GM18499 (cell line): ENCODE measurements at regions not wholly inside any gene's neighbourhood (a gene's known extent, or its start where the extent isn't known, plus 50 kb on each side); places are given as distances from the start of the nearest gene placed in this dataset.
"Not testable (repeated sequence)": the region's sequence is repeated elsewhere in the genome, so short reads cannot be mapped to it uniquely, and the experiment has no call there.

Source experiments
- ATAC-seq: cut with Tn5 transposase; IDR thresholded peaks from one replicate; pipeline ENCODE4 v1.9.1; 2021; ENCODE audit warnings: moderate number of reproducible peaks; ENCODE audit not compliant: insufficient read depth, unreplicated experiment

DNA sequence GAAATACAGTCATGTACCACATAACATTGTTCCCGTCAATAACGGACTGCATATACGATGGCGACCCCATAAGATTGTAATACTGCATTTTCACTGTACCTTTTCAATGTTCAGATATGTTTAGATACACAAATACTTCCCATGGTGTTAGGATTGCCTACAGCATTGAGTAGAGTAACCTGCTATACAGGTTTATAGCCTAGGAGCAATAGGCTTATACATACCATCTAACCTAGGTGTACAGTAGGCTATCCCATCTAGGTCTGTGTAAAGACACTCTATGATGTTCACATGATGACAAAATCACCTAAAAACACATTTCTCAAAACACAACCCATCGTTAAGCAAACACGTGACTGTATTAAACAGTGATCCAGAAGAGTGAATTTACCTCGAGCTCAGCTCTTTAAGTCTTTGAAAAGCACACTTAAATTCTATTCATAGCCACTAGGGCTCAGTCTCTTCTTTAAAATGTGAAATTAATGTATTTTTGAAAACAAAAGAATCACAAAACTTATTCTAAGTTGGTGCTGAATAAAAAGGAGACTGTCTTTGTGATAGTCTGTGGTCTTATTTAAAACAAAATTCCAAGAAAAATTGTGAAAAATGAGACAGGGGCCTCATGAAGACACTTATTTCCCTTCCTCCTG, 239.1 kb upstream of the ARID2 start:
- ATAC-seq, result no peak

DNA sequence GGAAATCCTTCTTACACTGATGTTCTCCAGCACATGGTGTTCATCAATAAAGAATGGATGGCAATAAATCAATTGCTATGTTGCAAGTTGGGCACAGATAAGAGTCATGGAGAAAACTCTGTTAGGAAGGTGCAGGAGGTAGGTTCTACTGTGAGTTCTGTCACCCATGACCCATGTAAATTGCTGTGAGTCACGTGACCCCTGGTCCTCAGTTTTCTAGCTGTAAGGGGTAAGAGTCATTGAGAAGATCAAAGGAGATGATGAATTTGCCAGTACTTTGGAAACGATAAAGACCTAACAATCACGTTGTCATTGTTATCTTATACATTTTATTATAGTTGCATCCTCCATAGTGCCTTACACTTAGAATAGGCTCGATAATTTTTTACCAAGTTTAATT, 235.2 kb upstream of the ARID2 start:
- ATAC-seq, result no peak

DNA sequence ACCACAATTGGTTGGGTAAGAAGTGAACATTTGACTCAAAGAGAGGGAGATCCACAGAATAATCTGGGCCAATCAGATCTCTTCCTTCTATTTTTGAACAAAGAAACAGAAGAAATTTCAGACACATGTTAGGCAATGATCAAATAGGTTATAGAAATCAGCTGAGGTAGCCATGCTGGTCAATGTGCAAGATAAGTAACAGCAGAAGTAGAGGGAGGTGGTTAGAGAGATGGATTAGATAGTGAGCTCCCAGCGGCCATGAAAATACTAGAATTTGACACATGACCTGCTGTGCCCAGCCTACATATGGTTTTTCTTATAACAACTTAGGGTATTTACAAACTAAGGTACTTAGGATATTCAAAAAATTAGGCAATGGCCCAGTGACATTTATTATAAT, 230.9 kb upstream of the ARID2 start:
- ATAC-seq, result no peak

DNA sequence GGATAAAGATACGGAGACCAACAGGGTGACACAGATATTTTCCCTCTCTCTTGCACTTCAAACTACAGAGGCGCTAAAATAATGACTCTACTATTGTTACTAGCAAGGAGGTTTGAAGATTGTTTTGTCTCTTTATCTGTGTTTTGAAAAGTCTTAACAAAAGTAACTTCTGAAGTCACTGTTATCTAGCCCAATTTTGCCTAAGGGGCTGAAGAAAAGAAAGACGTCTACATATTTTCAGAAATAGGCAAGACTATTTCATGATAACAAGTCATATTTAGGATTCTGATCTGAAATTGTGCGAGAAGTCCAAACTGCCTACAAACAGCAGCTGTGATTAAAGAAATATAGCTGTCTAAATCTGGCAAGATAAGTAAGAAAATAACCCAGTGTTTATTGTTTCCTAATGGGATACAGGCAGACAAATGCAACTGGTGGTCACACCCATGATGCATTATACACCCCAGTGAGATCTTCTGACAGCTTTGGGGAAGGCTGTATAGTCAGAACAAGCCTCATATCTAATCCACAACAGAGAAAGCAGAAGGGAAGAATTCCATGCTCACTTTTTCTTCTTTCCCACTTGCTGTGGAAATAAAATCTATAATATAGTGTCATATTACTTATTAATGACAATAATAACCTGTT, 226.9 kb upstream of the ARID2 start:
- ATAC-seq, result no peak

DNA sequence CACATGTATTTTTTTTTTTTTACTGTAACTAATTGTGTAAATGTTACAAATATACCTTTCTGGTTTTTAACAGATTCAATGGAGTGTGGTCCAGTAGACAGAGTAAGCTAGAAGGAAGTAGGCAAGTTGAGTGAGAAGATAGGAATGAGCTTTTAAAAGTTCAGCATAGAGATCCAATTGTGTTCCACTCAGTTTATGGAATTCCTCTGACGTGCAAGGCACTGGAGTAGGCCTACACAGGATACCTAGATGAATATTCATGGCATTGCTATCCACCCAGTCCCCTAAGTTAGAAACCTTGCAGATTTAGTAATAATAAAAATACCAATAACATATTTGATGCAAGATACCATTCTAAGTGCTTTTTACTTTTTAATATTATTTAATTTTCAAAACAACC, 225.6 kb upstream of the ARID2 start:
- no peak for ATAC-seq

DNA sequence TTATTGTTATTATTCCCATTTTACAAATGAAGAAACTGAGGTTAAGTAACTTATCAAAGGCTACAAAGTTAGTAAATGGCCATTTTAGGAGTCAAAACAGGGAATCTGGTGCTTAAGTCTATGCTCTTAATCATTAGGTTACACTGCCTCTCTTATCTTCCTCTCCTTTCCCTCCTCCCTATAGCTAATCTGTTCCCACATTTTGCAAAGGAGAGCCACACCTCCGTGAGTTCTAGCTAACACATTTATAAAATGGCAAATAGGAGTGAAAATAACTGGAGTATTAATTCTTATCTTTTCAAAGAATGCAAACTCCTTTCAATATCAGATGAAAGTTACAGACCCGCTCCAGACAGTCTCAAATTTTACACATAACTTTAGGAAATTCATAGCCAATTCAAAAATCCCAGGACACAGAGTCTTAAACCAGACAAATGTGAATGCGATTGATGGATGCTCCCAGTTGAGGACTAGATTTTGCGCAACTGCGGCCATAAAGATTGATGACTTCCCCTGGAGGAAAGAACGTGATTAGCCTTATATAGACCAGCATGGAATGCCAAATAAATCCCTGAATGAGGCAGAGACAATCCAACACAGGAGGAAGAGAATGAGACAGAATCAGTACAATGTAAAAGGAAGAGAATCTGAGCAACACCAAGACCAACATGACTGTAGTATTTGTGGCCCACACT, 225.0 kb upstream of the ARID2 start:
- no peak for ATAC-seq

DNA sequence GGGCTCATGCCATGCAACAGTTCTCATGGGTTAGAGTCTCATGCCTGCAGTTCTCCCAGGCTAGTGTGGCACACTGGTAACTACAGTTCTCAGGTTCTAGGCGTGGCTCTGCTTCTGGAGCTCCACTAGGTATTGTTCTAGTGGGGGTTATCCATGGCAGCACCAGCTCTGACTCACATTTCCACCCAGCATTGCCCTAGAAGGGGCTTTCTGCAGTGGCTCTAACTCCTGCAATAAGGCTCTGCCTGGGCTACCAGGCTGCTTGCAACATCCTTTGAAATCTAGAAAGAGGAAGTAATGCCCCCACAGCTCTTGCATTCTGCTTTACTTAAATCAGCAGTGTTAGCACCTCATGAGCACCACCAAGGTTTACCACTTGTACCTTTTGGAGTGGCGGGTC, 220.3 kb upstream of the ARID2 start:
- ATAC-seq, result peak; percentile 79

DNA sequence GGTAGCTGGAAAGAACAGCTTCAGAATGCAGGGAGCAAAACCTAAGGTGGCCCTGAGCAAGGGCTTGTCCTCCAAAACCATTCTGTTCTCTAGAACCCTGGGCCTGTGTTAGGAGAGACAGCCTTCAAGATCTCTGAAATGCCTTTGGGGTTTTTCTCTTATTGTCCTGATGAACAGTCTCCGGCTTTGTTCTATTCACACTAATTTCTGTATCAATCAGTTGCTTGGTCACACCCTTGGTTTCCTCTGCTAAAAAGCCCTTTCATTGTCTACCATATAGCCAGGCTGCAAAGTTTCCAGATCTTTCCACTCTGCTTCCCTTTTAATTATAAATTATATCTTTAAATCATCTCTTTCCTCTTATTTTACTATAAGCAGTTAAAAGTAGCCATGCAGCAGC, 219.9 kb upstream of the ARID2 start:
- no peak for ATAC-seq

DNA sequence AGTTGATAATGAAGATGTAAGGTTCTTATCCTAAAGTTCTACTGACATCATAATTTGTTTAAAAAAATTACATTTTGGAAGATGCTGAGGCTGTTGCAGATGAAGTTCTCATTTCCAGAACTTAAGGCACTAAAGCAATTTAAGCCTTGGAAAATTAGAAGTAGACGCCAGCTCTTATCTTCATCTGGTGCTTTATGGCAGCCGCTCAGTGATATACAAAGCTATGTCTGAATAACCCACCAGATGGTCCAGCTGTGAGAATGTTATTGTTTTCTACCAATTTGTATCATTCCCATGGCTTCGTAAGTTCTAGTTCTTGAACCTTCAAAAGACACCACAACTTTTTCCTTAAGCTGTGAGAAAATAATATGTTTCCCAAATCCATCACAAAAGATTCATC, 212.1 kb upstream of the ARID2 start:
- no peak for ATAC-seq

DNA sequence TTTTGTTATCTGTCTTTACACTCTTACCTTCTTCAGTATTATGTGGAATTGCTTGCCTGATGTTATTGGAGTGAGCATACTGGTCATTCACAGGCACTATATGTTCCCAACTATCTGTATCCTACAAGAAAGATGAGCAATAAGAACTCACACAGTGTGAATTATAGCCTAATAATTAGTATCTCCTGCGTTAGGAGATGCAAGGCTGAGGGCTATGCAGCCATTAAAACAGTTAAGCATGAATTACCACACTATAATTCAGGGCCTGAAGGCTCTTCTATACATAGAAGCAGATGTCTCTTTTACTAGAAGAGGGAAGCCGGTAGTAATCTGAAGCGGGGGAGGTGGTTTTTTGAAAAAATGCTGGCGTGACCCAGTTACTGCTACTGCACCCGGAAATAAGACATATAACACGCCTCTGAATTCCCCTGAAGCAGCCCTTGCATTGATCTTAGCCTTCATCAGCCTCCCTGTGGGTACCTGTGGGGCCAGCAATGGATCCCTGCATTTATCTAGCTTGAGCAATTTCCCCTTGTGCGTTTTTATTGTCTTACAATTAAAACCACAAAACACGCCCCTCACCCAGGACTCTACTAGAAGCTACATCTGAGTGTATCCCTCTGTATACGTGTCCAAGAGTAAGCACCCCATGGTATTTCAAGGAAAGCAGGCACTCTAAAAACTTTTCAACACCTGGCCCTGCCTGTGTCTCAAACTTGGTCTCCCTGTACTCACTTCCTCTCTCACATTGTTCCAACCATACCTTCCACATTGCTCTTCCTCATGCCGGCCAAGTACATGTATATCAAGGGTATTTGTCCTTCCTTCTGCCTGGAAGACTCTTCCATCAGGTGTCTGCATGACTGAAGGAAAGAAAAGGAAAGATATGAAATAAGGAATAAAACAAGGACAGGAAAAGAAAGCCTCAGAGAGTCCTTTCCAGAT, 210.9 kb upstream of the ARID2 start:
- ATAC-seq, result no peak

DNA sequence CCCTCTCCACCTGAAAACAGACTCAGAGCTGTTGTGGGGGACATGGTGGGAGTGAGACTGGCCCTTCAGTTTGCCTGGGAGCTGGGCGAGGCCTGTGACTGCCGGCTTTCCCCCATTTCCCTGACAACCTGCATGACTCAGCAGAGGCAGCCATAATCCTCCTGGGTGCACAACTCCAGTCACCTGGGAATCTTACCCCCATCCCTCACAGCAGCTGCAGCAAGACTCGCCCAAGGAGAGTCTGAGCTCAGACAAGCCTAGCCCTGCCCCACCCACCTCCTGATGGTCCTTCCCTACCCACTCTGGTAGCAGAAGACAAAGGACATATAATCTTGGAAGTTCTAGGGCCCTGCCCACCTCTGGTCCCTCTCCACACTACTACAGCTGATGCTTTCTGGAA, 207.3 kb upstream of the ARID2 start:
- ATAC-seq, result no peak

DNA sequence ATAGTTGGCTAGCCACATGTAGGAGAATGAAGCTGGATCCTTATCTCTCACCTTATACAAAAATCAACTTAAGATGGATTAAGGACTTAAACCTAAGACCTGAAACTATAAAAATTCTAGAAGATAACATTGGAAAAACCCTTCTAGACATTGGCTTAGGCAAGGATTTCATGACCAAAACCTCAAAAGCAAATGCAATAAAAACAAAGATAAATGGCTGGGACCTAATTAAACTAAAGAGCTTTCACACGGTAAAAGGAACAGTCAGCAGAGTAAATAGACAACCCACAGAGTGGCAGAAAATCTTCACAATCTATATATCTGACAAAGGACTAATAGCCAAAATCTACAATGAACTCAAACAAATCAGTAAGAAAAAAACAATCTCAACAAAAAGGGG, 202.7 kb upstream of the ARID2 start:
- not testable (repeated sequence) for ATAC-seq

DNA sequence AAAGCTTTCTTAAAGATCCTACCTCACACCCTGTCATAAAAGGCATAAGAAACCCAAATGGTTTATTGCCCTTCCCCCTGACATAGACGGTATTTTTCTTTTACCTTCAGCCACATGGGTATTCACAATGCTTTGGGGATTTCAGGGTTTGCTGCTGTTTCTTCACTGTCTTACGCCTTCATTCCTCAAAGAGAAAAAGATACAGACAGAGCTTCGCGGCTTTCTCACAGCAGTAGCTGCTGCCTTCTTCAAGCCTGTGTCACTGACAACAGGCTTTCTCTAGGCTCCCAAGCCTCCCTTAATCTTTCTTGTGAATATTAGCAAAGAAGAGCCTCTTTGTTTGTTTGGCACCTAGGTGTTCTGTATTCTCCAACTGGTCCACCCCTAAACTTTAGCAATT, 197.4 kb upstream of the ARID2 start:
- ATAC-seq, result no peak

DNA sequence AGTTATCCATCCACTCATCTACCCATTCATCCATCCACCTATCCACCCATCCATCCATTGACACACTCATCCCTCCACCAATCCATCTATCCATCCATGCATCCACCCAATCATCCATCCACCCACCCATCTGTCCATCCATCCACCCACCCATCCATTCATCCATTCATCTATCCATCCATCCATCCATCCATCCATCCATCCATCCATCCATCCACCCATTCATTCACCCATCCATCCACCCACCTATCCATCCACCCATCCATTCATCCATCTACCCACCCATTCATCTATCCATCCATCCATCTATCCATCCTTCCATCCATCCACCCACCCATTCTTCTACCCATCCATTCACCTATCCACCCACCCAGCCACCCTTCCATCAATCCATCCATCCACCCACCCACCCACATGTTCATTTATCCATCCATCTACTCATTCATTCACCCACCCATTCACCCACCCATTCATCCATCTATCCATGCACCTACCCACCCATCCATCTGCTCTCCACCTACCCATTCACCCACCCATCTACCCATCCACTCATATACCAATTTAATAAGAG, 193.8 kb upstream of the ARID2 start:
- no peak for ATAC-seq

DNA sequence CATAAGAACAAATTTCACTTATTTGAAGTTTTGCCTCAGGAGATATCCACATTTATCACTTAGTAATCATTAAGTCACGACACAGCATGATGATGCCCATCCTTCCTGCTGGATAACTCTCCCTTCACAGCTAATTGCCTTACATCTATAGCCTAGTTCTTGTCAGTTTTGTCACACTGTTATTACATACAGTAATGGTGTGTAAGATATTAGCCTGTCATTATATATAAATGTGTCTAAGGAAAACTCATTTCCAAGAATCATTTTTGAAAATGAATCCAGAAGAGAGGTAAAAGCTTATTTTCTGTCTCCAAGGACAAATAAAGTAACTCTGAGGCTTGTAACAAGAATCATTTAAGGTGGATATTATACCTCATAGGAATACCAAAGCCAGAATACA, 193.2 kb upstream of the ARID2 start:
- ATAC-seq, result no peak

DNA sequence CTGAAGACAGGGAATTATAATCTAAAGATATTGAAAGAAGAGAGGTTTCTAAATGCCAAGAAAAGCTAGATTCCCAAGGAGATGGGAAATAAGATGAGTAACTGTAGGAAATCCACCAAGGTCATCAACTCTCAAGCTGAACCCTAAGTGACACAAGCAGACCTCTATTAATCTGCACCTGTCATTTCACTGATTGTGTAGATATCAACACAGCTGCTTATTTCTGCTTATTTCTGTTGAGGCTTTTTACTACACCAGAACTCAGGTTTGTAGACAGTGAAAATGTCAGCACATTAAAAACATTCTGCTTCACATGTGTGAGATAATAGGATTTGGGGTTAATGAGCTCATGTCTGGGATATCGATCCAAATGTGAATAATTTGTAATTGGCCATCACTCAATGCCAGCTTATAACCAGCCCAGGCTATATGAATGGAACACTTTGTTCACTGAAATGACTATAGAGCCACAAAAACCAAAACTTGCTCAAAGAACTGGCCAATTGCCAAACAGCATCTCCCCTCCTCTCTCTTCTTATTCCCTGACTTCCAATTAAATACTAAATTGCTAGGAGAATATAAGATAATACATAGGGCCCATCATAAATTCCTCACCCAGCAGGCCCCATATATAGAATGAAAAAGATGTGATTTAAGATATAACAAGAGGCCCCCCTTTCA, 188.7 kb upstream of the ARID2 start:
- ATAC-seq, result no peak

DNA sequence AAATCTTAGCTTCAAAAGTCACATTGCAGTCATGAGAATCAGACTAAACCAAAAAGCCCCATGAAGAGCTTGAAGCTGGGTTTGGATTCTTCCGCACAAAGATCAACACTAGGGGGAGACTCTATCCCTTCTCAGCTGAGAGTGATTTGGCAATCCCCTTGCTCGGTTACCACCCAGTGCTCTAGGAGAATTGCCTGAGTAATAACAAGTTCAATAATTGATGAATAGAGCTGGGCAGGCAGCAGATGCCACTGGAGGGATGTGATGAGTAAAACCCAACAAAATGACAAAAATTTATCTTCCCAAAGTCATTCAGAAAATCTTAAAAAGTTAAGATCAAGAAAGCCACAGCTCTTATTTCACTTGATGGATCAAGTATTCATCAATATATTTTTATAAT, 185.6 kb upstream of the ARID2 start:
- peak; percentile 86 for ATAC-seq

DNA sequence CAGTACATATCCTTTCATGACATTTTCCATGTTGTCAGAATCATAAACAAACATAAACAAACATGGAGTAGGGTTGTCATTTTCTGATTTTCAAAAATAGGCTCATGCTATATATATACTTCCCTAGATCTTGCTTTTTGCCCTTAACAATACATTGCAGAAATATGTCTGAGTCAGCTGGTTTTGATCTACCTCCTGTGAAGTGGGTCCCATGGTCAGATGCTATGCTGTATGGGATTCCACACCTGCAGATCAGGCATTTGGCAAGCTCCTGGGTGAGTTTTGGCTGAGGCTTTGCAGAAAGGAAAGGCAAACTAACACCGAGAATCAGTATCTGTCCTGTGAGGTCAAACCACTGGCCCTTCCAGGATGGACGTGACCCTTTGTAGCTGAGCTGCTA, 183.0 kb upstream of the ARID2 start:
- ATAC-seq, result no peak

DNA sequence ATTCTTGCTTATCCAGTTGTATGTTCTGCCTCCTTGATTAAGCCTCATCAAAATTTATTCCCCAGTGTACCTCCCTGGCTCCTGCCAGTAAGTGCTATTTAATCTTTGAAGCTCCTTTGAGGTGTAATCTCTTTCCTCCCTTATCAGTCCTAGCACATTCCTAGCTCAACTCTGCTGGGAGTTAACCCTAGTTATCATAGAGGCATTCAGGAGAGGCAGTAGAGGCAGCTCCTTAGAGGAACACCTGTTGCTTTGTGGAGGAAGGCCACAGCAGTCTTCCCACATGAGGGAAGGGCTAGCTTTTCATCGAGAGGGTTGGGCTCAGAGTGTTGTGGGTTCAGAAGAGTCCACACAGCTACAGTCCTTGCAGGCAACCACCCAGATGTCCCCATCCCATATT, 182.4 kb upstream of the ARID2 start:
- no peak for ATAC-seq

DNA sequence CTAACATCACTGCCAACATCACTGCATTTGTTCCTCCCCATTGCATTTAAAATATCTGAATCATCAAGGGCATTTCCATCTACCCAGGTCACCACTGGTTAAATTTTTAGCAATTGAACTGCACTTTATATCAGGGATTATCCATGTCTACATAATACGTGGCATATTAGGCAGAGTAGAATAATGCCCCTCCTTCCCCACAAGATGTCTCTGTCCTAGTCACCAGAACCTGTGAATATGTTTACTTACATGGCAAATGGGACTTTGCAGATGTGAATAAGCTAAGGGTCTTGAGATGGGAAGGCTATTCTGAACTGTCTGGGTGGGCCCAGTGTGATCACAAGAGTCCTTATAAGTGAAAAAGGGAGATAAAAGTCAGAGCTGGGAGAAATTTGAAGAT, 181.7 kb upstream of the ARID2 start:
- no peak for ATAC-seq
